ENCODE measurements at regions not wholly inside any gene's neighbourhood (a gene's known extent, or its start where the extent isn't known, plus 50 kb on each side); places are given as distances from the start of the nearest gene placed in this dataset.

DNA sequence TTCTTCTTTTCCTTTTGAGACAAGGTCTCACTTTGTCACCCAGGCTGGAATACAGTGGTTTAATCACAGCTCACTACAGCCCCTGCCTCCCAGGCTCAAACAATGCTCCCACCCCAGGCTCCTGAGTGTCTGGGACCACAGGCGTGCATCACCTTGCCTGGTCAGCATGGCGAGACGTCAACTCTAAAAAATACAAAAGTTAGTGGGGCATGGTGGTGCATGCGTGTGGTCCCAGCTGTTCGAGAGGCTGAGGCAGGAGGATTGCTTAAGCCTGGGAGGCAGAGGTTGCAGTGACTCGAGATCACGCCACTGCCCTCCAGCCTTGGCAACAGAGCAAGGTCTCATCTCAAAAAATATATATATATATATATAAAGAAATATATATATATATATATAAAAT lies 242.4 kb downstream of the SHOX start:
- no peak overlapping the region for H2BK5ac ChIP-seq (ENCODE audit: low read depth, low read length, poor library complexity, severe bottlenecking)
- no peaks in the 10 kb centered on the region for H3K36me3 ChIP-seq (ENCODE audit: control insufficient read depth, insufficient read depth, low read length)
- no peak overlapping the region for H3K18ac ChIP-seq (ENCODE audit: low read depth, low read length)
- H3K14ac ChIP-seq (replicated peaks; ENCODE audit: low read depth, low read length) = no peak overlapping the region
- dilution Hi-C loops (cut with HindIII; ENCODE audit: low sequenced_read_pairs, unreplicated experiment) (no loop called here), intact Hi-C loops (cut with micrococcal nuclease) (no loop called here), in situ Hi-C loops (cut with MboI; ENCODE audit: low sequenced_read_pairs) (no loop called here)
- H3K79me1 ChIP-seq (ENCODE audit: low read depth in 1 of 2, low read length in 2 of 2) = no peaks in the 10 kb centered on the region
- no peak overlapping the region for H4K5ac ChIP-seq (ENCODE audit: low read depth, low read length)
- H2AK9ac ChIP-seq (replicated peaks; ENCODE audit: low read depth, low read length, poor library complexity) = no peak overlapping the region
- no peak overlapping the region for H3K4ac ChIP-seq (ENCODE audit: low read depth, low read length)
- ChIA-PET POLR2A (ENCODE audit: unreplicated experiment) (no interaction called here), CTCF (no interaction called here)
- H2AFZ ChIP-seq (replicated peaks; ENCODE audit: low read length, poor library complexity) = no peak overlapping the region
- H3K9me1 ChIP-seq (ENCODE audit: insufficient read depth, low read length) = no peaks in the 10 kb centered on the region
- no peak overlapping the region for H4K91ac ChIP-seq (ENCODE audit: insufficient read depth, low read depth, low read length)
- H3K23ac ChIP-seq (ENCODE audit: low read depth, low read length) = no peak overlapping the region
- no peak overlapping the region for H4K8ac ChIP-seq (ENCODE audit: low read depth in 2 of 2, low read length in 2 of 2)
- no peaks in the 10 kb centered on the region for H3K4me1 ChIP-seq (ENCODE audit: control insufficient read depth, insufficient read depth, low read length)
- no peaks in the 10 kb centered on the region for H3K27me3 ChIP-seq (ENCODE audit: control insufficient read depth, insufficient read depth, low read length)
- no peak overlapping the region for H3K27ac ChIP-seq (ENCODE audit: insufficient read depth, low read length)
- peaks cover 22% of the 10 kb centered on the region for H3K9me3 ChIP-seq (ENCODE audit: control insufficient read depth, insufficient read depth, low read length)
- no peak overlapping the region for H3K4me3 ChIP-seq (ENCODE audit: insufficient read depth, low read depth, low read length)
- TF ChIP-seq, protein P1, sequence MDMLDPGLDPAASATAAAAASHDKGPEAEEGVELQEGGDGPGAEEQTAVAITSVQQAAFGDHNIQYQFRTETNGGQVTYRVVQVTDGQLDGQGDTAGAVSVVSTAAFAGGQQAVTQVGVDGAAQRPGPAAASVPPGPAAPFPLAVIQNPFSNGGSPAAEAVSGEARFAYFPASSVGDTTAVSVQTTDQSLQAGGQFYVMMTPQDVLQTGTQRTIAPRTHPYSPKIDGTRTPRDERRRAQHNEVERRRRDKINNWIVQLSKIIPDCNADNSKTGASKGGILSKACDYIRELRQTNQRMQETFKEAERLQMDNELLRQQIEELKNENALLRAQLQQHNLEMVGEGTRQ (IDR thresholded peaks at IDR 0.05; ENCODE audit: low read depth, low read length) = no peak
- TF ChIP-seq POLR2A (IDR thresholded peaks at IDR 0.05; ENCODE audit: low read depth, low read length) (no peak), CEBPB (IDR thresholded peaks at IDR 0.05; ENCODE audit: low read depth, low read length) (no peak), RCOR1 (IDR thresholded peaks at IDR 0.05; ENCODE audit: insufficient replicate concordance, low read length) (no peak), MAZ (IDR thresholded peaks at IDR 0.05; ENCODE audit: borderline replicate concordance, low read depth, low read length) (no peak)
- DNase-seq = no peak
- no peak overlapping the region for H2BK20ac ChIP-seq (ENCODE audit: low read depth, low read length)
- no peaks in the 10 kb centered on the region for H4K20me1 ChIP-seq (ENCODE audit: insufficient read depth, low read length)
- H3K56ac ChIP-seq (ENCODE audit: extremely low read depth, insufficient read depth, low read length) = no peak overlapping the region
- H3K9ac ChIP-seq (ENCODE audit: low read depth, low read length) = no peak overlapping the region
- no peak overlapping the region for H2BK120ac ChIP-seq (ENCODE audit: low read depth, low read length)
- BruUV-seq (replicated peaks) = no TSS peak
- no peak overlapping the region for H3K4me2 ChIP-seq (ENCODE audit: low read depth, low read length)
- no peak overlapping the region for H2AK5ac ChIP-seq (ENCODE audit: low read depth, low read length)
- H2BK15ac ChIP-seq (ENCODE audit: low read depth, low read length) = no peak overlapping the region
- no CpG with 5 or more reads among the region's 7 CpGs for WGBS, 2 experiments (ENCODE audit: extremely low coverage in 2 of 2, insufficient read length in 1 of 2)
- no peak for ATAC-seq (ENCODE audit: low read depth)
